ENCODE measurements at regions not wholly inside any gene's neighbourhood (a gene's known extent, or its start where the extent isn't known, plus 50 kb on each side); places are given as distances from the start of the nearest gene placed in this dataset.

DNA sequence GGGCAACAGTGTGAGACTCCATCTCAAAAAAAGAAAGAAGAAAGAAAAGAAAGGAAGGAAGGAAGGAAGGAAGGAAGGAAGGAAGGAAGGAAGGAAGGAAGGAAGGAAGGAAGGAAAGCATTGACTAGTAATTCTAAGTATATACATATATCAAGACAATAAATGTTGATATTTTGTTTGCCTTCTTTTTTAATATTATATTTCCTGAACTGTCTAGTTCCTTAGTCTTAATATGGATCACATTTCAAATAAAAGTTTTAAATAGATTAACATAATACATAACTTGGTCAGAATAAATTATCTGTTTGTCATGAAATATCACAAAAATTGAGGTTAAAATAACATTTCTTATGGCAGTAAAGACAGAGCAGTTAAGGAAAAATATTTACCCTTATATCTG is 1448.4 kb upstream of the C9orf72 start:
- no peak for TF ChIP-seq POLR2A (IDR thresholded peaks at IDR 0.05; ENCODE audit: low read length)
- no peak for TF ChIP-seq GATA1 (IDR thresholded peaks at IDR 0.05; ENCODE audit: low read depth, low read length)

Data from erythroblast (primary cell).